Islet precursor cell (in vitro differentiated cells): ENCODE measurements at regions not wholly inside any gene's neighbourhood (a gene's known extent, or its start where the extent isn't known, plus 50 kb on each side); places are given as distances from the start of the nearest gene placed in this dataset.
"Not testable (repeated sequence)": the region's sequence is repeated elsewhere in the genome, so short reads cannot be mapped to it uniquely, and the experiment has no call there.

Experiments
- DNase-seq: peaks from one replicate; pipeline ENCODE4 v3.0.0-alpha.2; 2018

DNA sequence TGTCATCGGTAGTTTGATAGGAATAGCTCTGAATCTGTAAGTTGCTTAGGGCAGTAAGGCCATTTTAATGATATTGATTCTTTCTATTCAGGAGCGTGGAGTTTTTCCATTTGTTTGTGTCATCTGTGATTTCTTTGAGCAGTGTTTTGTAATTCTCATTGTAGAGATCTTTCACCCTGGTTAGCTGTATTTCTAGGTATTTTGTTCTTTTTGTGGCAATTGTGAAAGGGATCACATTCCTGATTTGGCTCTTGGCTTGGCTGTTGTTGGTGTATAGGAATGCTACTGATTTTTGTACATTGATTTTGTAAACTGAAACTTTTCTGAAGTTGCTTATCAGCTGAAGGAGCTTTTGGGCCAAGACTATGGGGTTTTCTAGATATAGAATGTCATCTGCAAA, 115.7 kb upstream of the NR3C1 start:
- DNase-seq, result not testable (repeated sequence)

DNA sequence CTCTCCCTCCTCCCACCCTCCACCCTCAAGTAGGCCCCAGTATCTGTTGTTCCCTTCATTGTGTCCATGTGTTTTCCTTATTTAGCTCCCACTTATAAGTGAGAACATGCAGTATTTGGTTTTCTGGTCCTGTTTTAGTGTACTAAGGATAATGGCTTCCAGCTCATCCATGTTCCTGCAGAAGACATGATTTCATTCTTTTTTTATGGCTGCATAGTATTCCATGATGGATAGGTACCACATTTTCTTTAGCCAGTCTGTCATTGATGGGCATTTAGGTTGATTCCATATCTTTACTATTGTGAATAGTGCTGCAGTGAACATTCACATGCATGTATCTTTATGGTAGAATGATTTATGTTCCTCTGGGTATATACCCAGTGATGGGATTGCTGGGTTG, 114.3 kb upstream of the NR3C1 start:
- not testable (repeated sequence) for DNase-seq

DNA sequence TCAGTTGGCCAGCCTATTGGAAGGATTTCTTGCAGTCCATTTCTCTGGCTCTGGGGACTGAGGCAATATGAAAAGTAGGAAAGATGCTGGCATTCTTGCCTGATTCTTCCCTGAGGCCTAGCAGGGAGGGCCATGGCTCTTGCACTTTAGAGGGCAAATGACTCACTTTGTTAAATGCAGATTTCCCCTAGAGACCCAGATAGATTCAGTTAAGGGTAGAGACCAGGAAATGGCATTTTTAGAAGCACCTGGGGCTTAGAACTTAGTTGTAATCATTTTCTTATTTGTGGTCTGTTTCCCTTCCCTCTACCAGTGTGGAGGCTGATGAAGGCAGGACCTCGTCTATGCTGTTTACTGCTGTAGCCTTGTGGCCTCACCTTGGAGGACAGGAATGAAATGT, 112.8 kb upstream of the NR3C1 start:
- DNase-seq, result no peak

DNA sequence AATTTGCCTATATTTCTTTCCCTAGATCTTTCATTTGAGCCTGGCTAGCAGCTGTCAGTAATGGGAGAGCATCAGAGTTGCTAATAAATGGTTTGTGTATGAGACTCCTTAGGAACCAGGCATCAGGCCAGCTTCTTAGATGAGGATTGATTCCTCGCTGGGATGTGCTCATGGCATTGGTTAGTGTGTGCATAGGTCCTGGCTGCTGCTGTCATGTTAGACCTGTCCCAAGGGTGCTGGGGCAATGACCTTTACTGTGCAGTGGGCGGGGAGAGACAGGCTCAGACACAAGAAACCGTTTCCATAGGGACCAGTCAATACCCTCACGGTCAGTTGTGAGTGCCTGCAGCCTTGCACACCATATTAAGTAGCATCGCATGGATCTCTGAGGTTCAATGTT, 112.3 kb upstream of the NR3C1 start:
- no peak for DNase-seq

DNA sequence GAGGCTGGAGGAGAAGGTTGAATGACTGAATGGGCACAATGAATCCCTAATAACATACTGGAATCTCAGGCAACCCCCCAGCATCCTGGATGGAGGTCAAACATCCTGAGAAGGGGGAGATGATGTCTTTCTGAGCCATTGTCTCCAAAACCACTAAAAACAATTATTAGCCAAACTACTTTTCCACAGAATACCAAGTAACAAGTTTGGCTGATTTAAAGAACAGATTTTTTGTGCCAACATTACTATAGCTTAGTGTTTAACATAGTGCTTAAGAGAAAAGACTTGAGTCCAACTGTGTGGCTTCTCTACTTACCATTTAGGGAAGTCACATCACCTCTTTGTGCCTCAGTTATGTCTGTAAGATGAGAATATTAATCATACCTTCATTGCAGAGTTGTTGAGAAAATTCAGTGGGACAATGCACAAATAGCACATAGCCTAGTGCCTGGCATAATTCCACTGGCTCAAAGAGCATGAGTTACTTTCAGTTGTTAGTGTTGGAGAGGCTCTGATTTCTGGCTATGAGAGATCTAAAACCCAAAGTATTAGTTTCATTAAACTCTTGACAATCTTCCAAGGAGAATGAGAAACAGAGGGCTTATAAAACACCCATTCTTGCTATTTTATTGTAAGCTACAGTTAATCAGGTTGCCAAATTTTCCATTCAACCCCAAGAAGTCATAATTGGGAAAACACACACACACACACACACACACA, 111.3 kb upstream of the NR3C1 start:
- DNase-seq, result no peak

DNA sequence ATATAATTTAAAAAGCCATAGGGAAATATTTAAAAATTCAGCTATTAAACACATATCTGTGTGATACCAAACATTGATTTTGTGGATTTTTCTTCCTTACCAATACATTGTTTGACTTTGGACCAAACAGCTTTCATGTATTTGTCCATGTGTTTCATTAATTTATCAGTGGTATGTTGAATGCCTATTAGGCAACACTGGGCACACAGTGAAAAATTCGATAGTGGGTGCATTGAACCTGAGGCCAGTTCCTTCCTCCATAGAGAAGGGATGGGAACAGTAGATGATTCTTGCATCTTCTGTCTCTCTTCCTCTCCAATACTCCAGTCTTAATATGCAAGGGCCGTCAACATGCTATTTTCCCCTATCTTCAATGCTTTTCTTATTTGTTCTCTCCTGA, 110.2 kb upstream of the NR3C1 start:
- DNase-seq, result no peak

DNA sequence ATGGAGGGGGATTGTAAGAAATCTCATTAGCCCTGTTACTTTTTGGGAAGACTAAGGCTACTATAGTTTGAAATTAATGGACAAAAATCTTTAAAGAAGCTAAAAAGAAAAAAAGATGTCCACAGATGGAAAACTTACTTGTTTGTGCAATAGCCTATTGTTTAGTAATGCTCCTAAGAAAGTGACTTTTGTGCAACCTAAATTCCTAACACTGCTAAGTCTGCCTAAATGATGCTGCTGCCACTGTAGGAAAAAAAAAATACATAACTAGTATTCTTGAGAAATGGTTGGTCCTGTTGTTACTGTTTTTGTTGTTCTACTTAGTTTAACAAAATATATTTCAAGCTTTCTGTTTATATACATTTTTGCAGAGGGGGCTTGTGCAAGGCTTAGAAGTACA, 108.2 kb upstream of the NR3C1 start:
- no peak for DNase-seq

DNA sequence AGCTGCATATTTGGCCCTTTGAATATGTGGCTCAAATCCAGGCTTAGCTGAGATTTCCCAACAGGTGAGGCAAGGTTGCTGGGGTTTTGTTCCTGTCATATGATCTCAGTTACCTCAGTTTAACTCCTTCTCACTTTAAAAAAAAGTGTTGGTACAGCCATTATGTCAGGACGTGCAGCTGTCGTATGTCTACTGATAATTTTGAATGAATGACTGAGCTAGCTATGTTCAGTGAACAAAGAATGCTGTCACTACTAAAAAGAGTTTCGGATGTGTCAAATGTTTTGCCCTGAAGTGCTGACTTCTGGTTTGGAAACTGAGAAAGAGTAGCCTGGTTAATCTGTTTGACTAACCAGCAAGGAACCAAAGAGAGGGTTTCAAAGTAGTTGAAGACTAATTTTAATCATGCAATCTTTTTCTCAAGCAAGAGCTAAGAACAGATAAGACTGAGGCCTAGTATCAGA, 106.3 kb upstream of the NR3C1 start:
- DNase-seq, result no peak

DNA sequence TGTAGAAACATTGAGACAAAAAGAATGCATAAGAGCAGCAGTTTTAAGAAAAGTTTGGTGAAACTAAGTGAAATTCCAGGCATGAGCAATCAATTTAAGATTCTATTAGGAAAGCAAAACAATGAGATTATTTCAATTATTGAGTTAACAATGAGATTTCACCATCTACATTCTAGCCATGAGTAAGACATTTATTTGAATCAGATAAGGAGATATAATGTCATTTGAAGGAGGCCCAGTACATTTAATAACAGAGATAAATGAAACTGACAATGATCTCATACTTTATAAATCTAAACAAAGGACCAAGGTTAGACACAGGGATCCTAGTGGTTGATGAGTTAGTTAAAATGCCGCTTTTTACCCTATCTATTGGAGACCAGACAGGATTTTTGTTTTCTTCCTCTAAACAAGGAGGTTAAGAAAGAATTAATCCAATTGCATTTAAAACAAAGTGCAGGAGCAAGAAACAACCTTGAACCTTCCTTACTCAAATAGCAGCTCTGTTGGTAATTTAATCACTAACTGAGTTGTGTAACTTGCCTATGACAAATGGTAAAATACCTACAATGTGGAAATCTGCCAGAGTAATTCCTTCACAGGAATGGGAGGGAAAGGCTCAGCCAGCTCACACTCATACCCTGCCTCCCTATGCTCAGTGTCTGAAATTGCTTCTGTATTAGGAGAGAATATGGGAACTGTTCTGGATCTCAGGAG, 103.5 kb upstream of the NR3C1 start:
- DNase-seq, result no peak

DNA sequence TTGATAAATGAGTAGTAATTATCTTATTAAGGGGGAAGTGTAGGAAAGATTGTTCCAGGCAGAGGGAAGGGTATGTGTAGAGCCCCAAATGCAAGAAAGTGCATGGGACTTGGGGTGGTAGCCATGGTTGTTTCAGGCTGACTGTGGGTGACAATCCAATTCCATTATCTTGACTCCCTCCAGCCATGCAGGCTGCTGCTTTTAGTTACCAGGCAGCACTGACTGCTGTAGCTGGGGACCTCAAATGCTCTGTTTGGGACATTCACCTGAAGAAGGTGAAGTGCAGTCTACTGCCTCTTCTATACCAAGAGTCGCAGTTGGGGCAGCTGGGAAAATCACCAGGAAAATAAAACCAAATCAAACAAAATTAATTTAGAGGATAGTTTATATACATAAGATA, 102.4 kb upstream of the NR3C1 start:
- no peak for DNase-seq

DNA sequence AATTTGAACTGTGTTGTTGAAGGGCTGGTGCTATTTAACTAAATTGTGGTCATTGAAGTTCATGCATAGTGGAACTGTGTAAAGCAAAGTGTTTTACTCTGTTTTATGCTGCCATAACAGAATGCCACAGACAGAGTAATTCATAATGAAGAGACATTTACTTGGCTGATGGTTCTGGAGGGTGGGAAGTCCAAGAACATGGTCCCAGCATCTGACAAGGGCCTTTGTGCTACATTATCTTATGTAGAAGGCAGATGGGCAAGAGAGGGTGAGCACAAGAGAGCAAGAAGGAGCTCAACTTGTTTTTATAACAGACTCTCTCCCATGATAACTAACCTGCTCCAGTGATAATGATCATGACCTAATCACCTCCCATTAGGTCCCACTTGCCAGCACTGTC, 101.9 kb upstream of the NR3C1 start:
- no peak for DNase-seq

DNA sequence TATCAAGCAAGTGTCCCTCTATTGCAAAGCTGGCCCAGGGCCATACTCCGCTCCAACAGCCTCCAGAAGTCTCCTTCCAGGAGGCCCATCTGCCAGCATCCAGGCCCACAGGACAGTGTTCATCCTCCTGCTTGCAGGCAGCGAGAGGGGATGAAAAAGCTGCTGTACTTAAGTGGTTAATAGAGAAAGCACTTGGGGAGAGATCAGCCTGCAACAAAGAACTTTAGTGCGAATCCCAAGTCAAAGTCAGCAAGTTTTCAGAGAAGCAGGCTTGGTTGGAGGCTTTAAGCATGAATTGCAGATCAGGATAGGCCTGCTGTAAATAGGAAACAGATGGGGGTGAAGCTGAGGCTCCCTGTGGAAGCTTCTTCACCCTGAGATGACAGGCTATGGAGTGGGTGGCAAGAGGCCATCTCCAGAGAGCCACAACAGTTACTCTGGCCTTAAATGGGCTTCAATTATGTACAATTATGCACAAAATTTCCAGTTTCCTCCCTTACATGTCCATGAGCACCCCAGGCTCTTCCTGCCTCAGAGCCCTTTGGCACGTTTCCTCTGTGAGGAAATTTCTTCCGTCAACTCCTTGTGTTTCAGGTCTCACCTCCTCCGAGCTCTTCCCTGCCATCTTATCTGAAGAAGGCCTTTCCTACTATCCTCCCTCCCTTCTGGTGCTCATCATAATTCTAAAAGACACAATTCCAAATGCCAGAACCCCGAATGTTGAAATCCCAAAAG, 98.0 kb upstream of the NR3C1 start:
- no peak for DNase-seq

DNA sequence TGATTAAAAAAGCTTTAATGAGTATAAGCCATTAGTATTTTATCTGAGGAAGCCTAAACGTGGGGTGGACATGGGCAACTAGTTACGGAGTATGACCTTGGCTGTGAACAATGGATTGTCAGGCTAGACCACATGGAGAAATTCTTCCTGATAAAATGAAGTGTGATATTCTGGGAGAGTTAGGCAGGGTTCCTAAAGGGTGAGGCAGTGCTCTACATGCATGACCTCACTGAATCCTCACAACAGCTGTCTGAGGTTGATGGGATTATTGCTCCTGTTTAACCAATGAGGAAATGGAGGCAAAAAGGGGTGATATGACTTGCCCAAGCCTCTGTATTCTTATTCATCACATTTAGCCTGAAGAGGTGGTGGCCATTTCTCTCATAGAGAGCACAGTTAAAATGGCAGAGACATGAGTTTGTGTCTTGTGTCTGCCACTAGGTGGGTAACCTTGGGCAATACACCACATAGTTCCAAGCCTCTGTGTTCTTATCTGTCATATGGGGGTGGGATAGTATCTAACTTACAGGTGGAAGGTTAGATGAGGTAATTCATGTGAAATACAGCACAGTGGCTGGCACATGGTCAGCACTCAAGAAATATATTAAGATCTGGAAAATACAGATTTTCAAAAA, 96.1 kb upstream of the NR3C1 start:
- DNase-seq, result no peak

DNA sequence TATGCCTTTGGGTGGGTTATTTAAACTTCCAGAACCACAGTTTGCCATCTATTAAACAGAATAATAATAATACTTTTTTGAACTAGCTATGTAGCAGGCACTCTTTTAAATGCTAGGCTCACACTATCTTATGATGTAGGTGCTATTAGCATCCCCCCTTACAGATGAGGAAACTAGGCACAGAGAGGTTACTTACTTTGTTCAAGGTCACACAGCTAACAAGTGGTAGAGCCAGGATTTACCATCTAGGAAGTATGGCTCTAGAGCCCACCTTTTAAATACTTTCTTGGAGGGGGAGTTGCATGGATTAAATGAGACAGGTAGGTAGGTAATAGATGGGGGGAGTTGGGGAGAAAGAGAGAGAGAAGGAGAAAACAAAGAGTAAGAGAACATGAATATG, 95.3 kb upstream of the NR3C1 start:
- no peak for DNase-seq

DNA sequence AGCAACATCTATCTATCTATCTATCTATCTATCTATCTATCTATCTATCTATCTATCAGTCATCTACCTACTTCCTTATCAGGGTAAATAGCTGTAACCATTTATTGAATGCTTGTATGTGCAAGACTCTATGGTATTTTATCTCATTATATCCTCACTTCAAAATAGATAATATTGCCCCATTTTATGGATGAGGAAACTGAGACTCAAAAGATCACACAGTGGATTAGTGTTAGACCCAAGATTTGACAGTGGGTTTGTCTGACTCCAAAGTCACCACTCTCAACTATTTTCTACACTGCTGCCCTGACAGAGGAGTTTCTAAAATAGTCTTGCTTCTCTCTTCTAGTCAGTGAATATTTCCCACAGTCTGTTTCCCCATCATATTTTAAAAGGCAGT, 94.3 kb upstream of the NR3C1 start:
- DNase-seq, result no peak

DNA sequence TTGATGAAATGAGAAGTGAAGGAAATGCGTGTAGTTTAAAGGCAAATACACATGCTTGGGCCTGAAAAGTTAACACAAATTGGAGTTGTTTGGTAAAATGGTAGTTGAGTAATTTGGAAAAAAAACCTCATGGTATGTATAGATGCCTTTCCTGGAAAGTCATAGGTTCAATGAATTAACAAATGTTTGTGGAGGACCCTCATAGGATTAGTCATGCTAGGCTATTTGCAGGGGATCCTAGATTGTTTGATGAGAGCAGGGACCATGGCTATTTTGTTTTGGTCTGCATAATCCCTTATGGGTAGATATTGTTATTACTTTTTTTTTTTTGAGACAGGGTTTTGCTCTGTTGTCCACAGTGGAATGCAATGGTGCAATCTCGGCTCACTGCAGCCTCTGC, 93.5 kb upstream of the NR3C1 start:
- no peak for DNase-seq

DNA sequence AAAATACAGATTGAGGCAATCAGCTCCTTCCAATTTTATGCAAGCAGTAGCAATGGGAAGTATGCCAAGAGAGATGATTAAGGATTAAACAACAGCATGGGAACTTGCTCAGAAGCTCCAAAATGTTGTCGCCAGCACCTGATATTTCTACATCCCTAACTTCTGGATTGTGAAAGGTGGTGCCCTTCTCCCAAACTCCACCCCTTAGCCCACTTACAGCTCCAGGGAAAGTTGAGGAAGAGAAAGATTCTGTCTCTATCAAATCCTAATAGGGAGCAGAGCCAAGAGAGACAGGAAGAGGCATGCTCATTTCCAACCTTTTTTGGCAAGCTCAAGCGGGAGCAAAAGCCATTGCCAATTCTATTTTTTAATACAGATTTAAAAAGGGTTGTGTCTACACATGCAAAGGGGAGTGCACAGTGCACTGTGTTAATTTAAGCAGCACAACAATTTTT, 92.4 kb upstream of the NR3C1 start:
- no peak for DNase-seq

DNA sequence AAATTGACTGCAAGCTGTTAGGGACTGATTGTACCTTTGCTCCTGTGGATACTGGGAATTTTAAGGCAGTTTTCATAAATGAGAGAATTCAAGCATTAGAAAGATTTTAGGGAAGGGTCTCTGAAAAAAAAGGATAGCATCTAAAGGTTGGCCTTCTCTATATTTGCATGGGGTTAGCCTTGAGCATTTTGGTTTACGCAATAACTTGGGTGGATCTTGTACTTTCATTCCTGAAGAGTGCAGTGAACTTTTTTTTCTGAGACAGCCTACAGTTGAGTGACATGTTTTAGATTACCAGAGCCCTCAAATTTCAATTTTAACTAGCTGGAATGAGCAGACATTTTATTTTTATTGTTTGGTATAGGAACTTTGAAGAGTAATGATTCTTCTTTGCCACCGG, 91.6 kb upstream of the NR3C1 start:
- DNase-seq, result no peak

DNA sequence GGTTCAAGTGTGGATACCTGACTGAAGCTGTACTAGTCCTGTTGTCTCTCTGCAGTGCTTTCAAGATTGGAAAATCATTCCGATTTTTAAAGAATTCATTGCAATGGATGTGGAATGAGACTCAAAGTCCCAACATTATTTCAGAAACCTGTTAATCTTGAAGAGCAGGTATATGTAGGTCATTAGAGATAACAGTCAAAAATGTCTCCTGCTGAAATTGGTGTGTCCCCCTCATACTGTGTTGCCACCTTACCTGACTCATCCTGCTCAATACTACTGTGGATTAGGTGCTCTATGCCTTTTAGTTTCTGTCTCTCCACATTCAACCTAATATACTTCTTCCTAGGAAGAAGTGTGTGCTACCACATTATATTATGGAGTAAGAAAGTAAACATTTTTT, 91.1 kb upstream of the NR3C1 start:
- DNase-seq, result no peak

DNA sequence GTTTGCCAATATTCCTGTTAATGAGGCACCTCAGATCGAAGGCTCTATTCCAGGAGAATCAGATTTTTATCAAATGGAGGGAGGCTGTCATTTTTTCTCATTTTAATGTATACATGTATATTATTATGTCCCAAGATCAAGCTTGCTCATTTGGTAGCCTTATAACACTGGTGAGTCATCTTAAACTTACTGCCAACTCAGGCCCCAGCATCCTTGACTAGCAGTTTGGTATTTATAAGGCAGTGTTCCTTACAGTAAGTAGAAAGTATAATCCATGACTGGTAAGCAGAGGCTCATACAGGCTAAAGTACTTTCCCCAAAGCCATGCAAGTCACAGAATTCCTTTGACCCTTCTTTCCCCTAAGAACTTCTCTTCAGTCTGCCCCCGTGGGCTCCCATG, 90.7 kb upstream of the NR3C1 start:
- DNase-seq, result no peak

DNA sequence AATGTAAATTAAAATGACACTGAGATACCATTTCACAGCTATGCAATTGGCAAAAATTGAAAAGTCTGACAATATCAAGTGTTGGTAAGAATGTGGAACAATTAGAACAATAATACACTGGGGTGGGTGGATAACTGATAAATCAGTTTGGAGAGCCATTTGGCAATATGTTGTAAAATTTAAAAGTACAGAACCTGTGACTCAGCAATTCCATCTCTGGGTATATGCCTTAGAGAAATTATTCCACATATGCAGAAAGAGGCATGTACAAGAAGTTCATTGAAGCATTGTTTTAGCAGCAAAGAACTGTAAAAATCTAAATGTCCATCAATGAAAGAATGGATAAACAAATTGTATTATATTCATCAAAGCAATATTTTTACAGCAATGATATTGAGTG, 89.3 kb upstream of the NR3C1 start:
- no peak for DNase-seq

DNA sequence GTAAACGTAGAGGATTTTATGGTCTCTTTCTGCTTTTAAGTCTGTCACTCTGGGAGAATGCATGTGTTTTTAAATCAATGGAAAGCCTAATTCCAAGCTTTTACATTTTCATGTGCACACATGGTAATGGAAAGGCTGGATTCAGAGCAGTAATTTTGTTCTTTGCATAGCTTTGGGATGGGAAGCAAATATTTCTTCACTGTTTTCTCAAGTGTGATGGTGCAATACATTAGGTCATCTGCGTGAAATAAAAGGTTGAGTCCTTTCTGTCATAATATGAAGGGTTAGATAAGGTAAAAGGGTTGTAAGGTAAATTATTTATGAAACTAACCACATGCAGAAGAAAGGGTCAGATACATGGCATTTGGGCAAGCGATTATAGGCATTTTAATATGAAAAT, 88.2 kb upstream of the NR3C1 start:
- no peak for DNase-seq

DNA sequence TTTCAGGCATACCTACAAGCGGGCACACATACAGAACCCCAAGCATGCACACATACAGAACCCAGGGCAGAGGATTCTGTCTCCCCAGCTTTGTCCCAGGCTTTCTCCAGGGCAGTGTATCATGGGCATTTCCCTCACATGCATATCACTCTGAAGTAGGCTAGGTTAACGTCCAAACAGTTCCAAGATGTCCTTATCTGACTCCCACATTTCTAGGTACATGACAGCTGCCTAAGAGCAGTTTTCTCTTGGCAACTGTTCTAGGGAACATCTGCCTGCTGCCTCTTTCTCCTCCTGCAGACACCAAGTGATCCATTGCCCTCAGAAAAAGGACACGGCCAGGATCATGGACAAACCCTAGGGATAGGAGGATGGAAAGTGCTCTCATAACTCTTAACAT, 84.9 kb upstream of the NR3C1 start:
- no peak for DNase-seq

DNA sequence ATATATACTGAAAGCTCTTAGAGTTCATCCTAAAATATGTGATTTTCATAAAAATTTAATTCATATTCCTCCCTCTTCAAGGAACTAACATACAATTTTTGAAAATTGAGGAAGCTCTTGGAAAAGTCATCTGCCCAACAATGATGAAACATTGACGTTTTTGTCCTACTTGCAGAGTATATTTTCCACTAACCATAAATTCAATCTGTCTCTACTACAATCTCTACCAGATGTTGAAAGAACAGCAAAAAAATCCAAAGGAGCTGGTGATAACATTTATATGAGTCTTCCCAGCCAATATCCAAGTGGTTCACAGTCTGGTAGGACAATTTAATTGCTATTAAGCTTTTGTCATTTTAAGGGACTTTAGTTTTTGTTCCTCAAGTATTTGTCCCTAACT, 81.1 kb upstream of the NR3C1 start:
- no peak for DNase-seq
